GM18498 (cell line): ENCODE measurements at regions not wholly inside any gene's neighbourhood (a gene's known extent, or its start where the extent isn't known, plus 50 kb on each side); places are given as distances from the start of the nearest gene placed in this dataset.

Source experiments
- ATAC-seq: cut with Tn5 transposase; IDR thresholded peaks from one replicate; pipeline ENCODE4 v1.9.1; 2021; ENCODE audit warnings: mild to moderate bottlenecking, moderate library complexity; ENCODE audit not compliant: unreplicated experiment

- ATAC-seq, result no peak
Measured at GRCh38 chr21:28483301-28484035, 509.2 kb downstream of the LTN1 start.

- no peak for ATAC-seq
Measured at GRCh38 chr21:28482657-28483056, 510.0 kb downstream of the LTN1 start.

GRCh38 chr21:28480470-28480869 lies 512.2 kb downstream of the LTN1 start:
- peak; percentile 59 for ATAC-seq

- ATAC-seq, result peak; percentile 70
Measured at GRCh38 chr21:28473530-28474220, 519.0 kb downstream of the LTN1 start.

GRCh38 chr21:28472543-28472942 lies 520.1 kb downstream of the LTN1 start:
- peak; percentile 48 for ATAC-seq

- no peak for ATAC-seq
Measured at GRCh38 chr21:28464988-28465387, 527.7 kb downstream of the LTN1 start.

- no peak for ATAC-seq
Measured at GRCh38 chr21:28464095-28464494, 528.6 kb downstream of the LTN1 start.

GRCh38 chr21:28459193-28459592 lies 533.5 kb downstream of the LTN1 start:
- no peak for ATAC-seq

- ATAC-seq, result no peak
Measured at GRCh38 chr21:28458446-28458845, 534.2 kb downstream of the LTN1 start.

- no peak for ATAC-seq
Measured at GRCh38 chr21:28455253-28455600, 537.5 kb downstream of the LTN1 start.

- ATAC-seq, result no peak
Measured at GRCh38 chr21:28454564-28455252, 538.0 kb downstream of the LTN1 start.

GRCh38 chr21:28447462-28447861 lies 545.2 kb downstream of the LTN1 start:
- no peak for ATAC-seq

GRCh38 chr21:28445141-28445830 lies 547.4 kb downstream of the LTN1 start:
- ATAC-seq, result no peak

- ATAC-seq, result no peak
Measured at GRCh38 chr21:28444557-28444956, 548.1 kb downstream of the LTN1 start.

GRCh38 chr21:28444111-28444510 lies 548.6 kb downstream of the LTN1 start:
- no peak for ATAC-seq

- ATAC-seq, result no peak
Measured at GRCh38 chr21:28442624-28443023, 550.1 kb downstream of the LTN1 start.

GRCh38 chr21:28442085-28442484 lies 550.6 kb downstream of the LTN1 start:
- no peak for ATAC-seq

GRCh38 chr21:28439788-28440187 lies 552.9 kb downstream of the LTN1 start:
- no peak for ATAC-seq

- no peak for ATAC-seq
Measured at GRCh38 chr21:28439251-28439650, 553.4 kb downstream of the LTN1 start.

GRCh38 chr21:28437061-28437460 lies 555.6 kb downstream of the LTN1 start:
- ATAC-seq, result no peak

GRCh38 chr21:28436286-28436932 lies 556.3 kb downstream of the LTN1 start:
- no peak for ATAC-seq
